ENCODE measurements at regions not wholly inside any gene's neighbourhood (a gene's known extent, or its start where the extent isn't known, plus 50 kb on each side); places are given as distances from the start of the nearest gene placed in this dataset.

DNA sequence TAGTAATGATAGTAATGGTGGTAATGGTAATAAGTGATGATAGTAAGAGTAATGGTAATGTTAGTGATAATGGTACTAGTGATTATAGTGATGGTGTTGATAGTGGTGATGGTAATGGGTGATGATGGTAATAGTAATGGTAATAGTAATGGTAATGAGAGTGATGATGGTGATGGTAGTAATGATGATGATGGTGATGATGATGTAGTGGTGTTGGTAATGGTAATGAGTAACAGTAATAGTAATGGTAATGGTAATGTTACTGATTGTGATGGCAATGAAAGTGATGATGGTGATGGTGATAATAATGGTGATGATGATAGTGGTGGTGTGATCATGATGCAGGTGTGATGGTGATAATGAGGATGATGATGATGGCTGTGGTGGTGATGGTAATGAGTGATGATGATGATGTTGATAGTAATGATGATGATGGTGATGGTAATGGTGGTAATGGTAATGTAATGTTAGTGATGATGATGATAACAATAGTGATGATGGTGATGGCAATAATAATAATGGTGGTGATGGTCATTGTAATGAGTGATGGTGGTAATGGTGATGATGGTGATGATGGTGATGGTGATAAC is 235.0 kb downstream of the MATN1 start:
- no peak overlapping the region for H2AFZ ChIP-seq (replicated peaks)
- H3F3A ChIP-seq (ENCODE audit: low read depth) = no peaks in the 10 kb centered on the region
- H3K27ac ChIP-seq = no peak overlapping the region
- no peaks in the 10 kb centered on the region for H3K36me3 ChIP-seq
- Mint-ChIP-seq H3K9me3 (peaks cover 8% of the 10 kb centered on the region), H3K36me3 (no peaks in the 10 kb centered on the region), H3K4me1 (no peaks in the 10 kb centered on the region), H3K4me3 (no peak overlapping the region), H3K27me3 (ENCODE audit: insufficient read depth, low read depth) (peaks cover 11% of the 10 kb centered on the region), H3K27ac (no peak overlapping the region)
- H3K79me2 ChIP-seq (ENCODE audit: low read depth) = no peaks in the 10 kb centered on the region
- no peaks in the 10 kb centered on the region for H3K4me1 ChIP-seq
- H3K4me2 ChIP-seq = no peak overlapping the region
- DNase-seq (ENCODE audit: low spot score) = no peak
- no peak overlapping the region for H3K4me3 ChIP-seq
- H3K9ac ChIP-seq = no peak overlapping the region
- no peaks in the 10 kb centered on the region for H4K20me1 ChIP-seq (ENCODE audit: low read depth)
- no peaks in the 10 kb centered on the region for H3K27me3 ChIP-seq
- TF ChIP-seq EZH2 (IDR thresholded peaks at IDR 0.05) (no peak), EZH2phosphoT487 (IDR thresholded peaks at IDR 0.05) (no peak)
- TF ChIP-seq, protein P1, sequence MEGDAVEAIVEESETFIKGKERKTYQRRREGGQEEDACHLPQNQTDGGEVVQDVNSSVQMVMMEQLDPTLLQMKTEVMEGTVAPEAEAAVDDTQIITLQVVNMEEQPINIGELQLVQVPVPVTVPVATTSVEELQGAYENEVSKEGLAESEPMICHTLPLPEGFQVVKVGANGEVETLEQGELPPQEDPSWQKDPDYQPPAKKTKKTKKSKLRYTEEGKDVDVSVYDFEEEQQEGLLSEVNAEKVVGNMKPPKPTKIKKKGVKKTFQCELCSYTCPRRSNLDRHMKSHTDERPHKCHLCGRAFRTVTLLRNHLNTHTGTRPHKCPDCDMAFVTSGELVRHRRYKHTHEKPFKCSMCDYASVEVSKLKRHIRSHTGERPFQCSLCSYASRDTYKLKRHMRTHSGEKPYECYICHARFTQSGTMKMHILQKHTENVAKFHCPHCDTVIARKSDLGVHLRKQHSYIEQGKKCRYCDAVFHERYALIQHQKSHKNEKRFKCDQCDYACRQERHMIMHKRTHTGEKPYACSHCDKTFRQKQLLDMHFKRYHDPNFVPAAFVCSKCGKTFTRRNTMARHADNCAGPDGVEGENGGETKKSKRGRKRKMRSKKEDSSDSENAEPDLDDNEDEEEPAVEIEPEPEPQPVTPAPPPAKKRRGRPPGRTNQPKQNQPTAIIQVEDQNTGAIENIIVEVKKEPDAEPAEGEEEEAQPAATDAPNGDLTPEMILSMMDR (IDR thresholded peaks at IDR 0.05) = no peak
- no peaks in the 10 kb centered on the region for H3K9me3 ChIP-seq (ENCODE audit: low read depth)

GRCh38 chr1:30487042-30487441 is 236.3 kb downstream of the MATN1 start:
- peaks cover 15% of the 10 kb centered on the region for H3K9me3 Mint-ChIP-seq
- H2AFZ ChIP-seq (replicated peaks) = no peak overlapping the region
- no peak overlapping the region for H3K4me3 ChIP-seq
- H3K4me1 Mint-ChIP-seq = no peaks in the 10 kb centered on the region
- H3K27ac Mint-ChIP-seq = no peak overlapping the region
- no peaks in the 10 kb centered on the region for H3F3A ChIP-seq (ENCODE audit: low read depth)
- no peak for DNase-seq (ENCODE audit: low spot score)
- no peaks in the 10 kb centered on the region for H3K9me3 ChIP-seq (ENCODE audit: low read depth)
- peaks cover 14% of the 10 kb centered on the region for H3K27me3 Mint-ChIP-seq (ENCODE audit: insufficient read depth, low read depth)
- H3K4me3 Mint-ChIP-seq = no peak overlapping the region
- H3K27me3 ChIP-seq = no peaks in the 10 kb centered on the region
- no peaks in the 10 kb centered on the region for H3K36me3 Mint-ChIP-seq
- no peaks in the 10 kb centered on the region for H4K20me1 ChIP-seq (ENCODE audit: low read depth)
- no peaks in the 10 kb centered on the region for H3K79me2 ChIP-seq (ENCODE audit: low read depth)
- H3K9ac ChIP-seq = no peak overlapping the region
- H3K4me1 ChIP-seq = no peaks in the 10 kb centered on the region
- H3K27ac ChIP-seq = no peak overlapping the region
- TF ChIP-seq, protein P1 (IDR thresholded peaks at IDR 0.05) = no peak
- no peak for TF ChIP-seq EZH2 (IDR thresholded peaks at IDR 0.05)
- no peak for TF ChIP-seq EZH2phosphoT487 (IDR thresholded peaks at IDR 0.05)
- H3K36me3 ChIP-seq = no peaks in the 10 kb centered on the region
- no peak overlapping the region for H3K4me2 ChIP-seq

- H3K36me3 Mint-ChIP-seq = no peaks in the 10 kb centered on the region
- no peak overlapping the region for H3K9ac ChIP-seq
- no peaks in the 10 kb centered on the region for H3K4me1 Mint-ChIP-seq
Observed at GRCh38 chr1:30485072-30485471, 238.3 kb downstream of the MATN1 start.

DNA sequence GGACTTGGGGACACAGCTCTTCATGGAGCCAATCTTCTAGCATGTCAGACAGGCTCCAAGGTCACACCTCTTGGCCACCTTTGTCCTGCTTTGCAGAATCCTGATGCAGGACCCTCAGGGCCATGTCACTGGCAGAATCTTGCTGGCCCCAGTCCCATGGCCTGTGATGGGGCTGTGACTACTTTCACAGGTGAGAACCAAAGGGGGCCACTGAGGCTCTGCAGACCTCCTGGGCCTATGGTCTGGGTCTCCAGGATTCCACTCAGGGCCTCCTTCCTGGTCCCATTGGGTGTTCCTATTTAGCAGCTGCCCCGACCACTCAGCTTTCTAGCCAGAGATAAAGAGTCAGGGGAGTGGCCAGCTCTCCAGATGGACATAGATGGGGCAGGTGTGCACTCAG is 238.7 kb downstream of the MATN1 start:
- Mint-ChIP-seq H3K9me3 (peaks cover 32% of the 10 kb centered on the region), H3K27ac (no peak overlapping the region)
- TF ChIP-seq, protein P1 (IDR thresholded peaks at IDR 0.05) = no peak
- no peak for TF ChIP-seq EZH2 (IDR thresholded peaks at IDR 0.05)
- TF ChIP-seq EZH2phosphoT487 (IDR thresholded peaks at IDR 0.05) = no peak

More at GRCh38 chr1:30485072-30485471, 238.3 kb downstream of the MATN1 start:
- Histone ChIP-seq H3K9me3 (ENCODE audit: low read depth) (no peaks in the 10 kb centered on the region), H3K4me3 (no peak overlapping the region), H3K4me1 (no peaks in the 10 kb centered on the region), H2AFZ (replicated peaks) (no peak overlapping the region), H3F3A (ENCODE audit: low read depth) (no peaks in the 10 kb centered on the region), H3K36me3 (no peaks in the 10 kb centered on the region), H3K27ac (no peak overlapping the region), H4K20me1 (ENCODE audit: low read depth) (no peaks in the 10 kb centered on the region), H3K27me3 (no peaks in the 10 kb centered on the region), H3K79me2 (ENCODE audit: low read depth) (no peaks in the 10 kb centered on the region), H3K4me2 (no peak overlapping the region)
- no peak overlapping the region for H3K4me3 Mint-ChIP-seq
- TF ChIP-seq EZH2 (IDR thresholded peaks at IDR 0.05) = no peak
- TF ChIP-seq EZH2phosphoT487 (IDR thresholded peaks at IDR 0.05) = no peak
- no peak overlapping the region for H3K27ac Mint-ChIP-seq
- no peak for DNase-seq (ENCODE audit: low spot score)
- H3K9me3 Mint-ChIP-seq = peaks cover 29% of the 10 kb centered on the region
- peaks cover 15% of the 10 kb centered on the region for H3K27me3 Mint-ChIP-seq (ENCODE audit: insufficient read depth, low read depth)

More for the DNA sequence above, 238.7 kb downstream of the MATN1 start:
- H3K27me3 ChIP-seq = no peaks in the 10 kb centered on the region
- H3K36me3 ChIP-seq = no peaks in the 10 kb centered on the region
- H3K4me2 ChIP-seq = no peak overlapping the region
- no peaks in the 10 kb centered on the region for H3K36me3 Mint-ChIP-seq
- no peak overlapping the region for H3K27ac ChIP-seq
- H3K9me3 ChIP-seq (ENCODE audit: low read depth) = no peaks in the 10 kb centered on the region
- H3K4me3 Mint-ChIP-seq = no peak overlapping the region
- no peaks in the 10 kb centered on the region for H3F3A ChIP-seq (ENCODE audit: low read depth)
- no peaks in the 10 kb centered on the region for H3K79me2 ChIP-seq (ENCODE audit: low read depth)
- no peaks in the 10 kb centered on the region for H3K4me1 Mint-ChIP-seq
- no peak for DNase-seq (ENCODE audit: low spot score)
- no peaks in the 10 kb centered on the region for H3K4me1 ChIP-seq
- peaks cover 14% of the 10 kb centered on the region for H3K27me3 Mint-ChIP-seq (ENCODE audit: insufficient read depth, low read depth)
- H3K4me3 ChIP-seq = no peak overlapping the region
- no peak overlapping the region for H3K9ac ChIP-seq
- no peaks in the 10 kb centered on the region for H4K20me1 ChIP-seq (ENCODE audit: low read depth)
- no peak overlapping the region for H2AFZ ChIP-seq (replicated peaks)

Data from neural progenitor cell (in vitro differentiated cells).